Kidney (tissue), 13 donors: ENCODE measurements at regions not wholly inside any gene's neighbourhood (a gene's known extent, or its start where the extent isn't known, plus 50 kb on each side); places are given as distances from the start of the nearest gene placed in this dataset.

Source experiments
- DNase-seq, 5 donors: peaks; one replicate each; pipeline ENCODE4 v3.0.0-alpha.2; 2013 to 2020
- FAIRE-seq: peaks from 2 replicates; lab custom pipeline; 2012; peaks lifted over from hg19 to GRCh38; lab: Jason Lieb, UNC
- H3K27ac ChIP-seq, 2 donors: one replicate each; pipeline ENCODE4 v1.7.0; 2013; ENCODE audit warnings: low read depth in 2 of 2, low read length in 2 of 2, inconsistent platforms in 1 of 2
- H3K27me3 ChIP-seq: one replicate; pipeline ENCODE4 v1.7.1; 2013; ENCODE audit warnings: low read length, inconsistent platforms; ENCODE audit not compliant: control insufficient read depth, insufficient read depth
- H3K36me3 ChIP-seq, 3 donors: one replicate each; pipeline versions ENCODE4 v1.7.0 to v1.7.1; 2013; ENCODE audit warnings: low read length in 3 of 3, control low read depth in 1 of 3, inconsistent platforms in 1 of 3; ENCODE audit not compliant: insufficient read depth in 3 of 3, control insufficient read depth in 2 of 3
- H3K4me1 ChIP-seq, 3 donors: one replicate each; pipeline versions ENCODE4 v1.7.0 to v1.7.1; 2013; ENCODE audit warnings: low read length in 3 of 3, inconsistent platforms in 1 of 3, low read depth in 1 of 3; ENCODE audit not compliant: control insufficient read depth in 2 of 3, insufficient read depth in 2 of 3
- H3K4me3 ChIP-seq, 3 donors: one replicate each; pipeline versions ENCODE4 v1.7.0 to v1.8.1; 2013; ENCODE audit warnings: low read length in 3 of 3, control low read depth in 1 of 3, inconsistent platforms in 1 of 3
- H3K9ac ChIP-seq, 3 donors: one replicate each; pipeline versions ENCODE4 v1.7.0 to v1.7.1; 2013; ENCODE audit warnings: low read length in 3 of 3, control low read depth in 1 of 3, inconsistent platforms in 1 of 3
- H3K9me3 ChIP-seq, 3 donors: one replicate each; pipeline versions ENCODE4 v1.7.0 to v1.7.1; 2013; ENCODE audit warnings: low read length in 3 of 3, control low read depth in 1 of 3, inconsistent platforms in 1 of 3; ENCODE audit not compliant: control insufficient read depth in 2 of 3, insufficient read depth in 1 of 3
- intact Hi-C: fragments of 100-400 bp; cut with DNase I; formaldehyde crosslinking; loops from one replicate; pipeline ENCODE4 v1.11.1; 2022
- TF ChIP-seq, protein P1 (sequence below): IDR thresholded peaks from 3 replicates; pipeline ENCODE4 v1.5.1; 2012; ENCODE audit warnings: mild to moderate bottlenecking, moderate library complexity, borderline replicate concordance; ENCODE audit not compliant: insufficient read depth; ENCODE audit errors: extremely low read depth
- donor health status: control.
- donor health status: control.
- donor health status: control.
- donor health status: control.
- donor health status: control.
- donor health status: DM: yes; HTN: yes; CAD: no.
- donor health status: Normal renal cell carcinoma (clear cell type).

DNA sequence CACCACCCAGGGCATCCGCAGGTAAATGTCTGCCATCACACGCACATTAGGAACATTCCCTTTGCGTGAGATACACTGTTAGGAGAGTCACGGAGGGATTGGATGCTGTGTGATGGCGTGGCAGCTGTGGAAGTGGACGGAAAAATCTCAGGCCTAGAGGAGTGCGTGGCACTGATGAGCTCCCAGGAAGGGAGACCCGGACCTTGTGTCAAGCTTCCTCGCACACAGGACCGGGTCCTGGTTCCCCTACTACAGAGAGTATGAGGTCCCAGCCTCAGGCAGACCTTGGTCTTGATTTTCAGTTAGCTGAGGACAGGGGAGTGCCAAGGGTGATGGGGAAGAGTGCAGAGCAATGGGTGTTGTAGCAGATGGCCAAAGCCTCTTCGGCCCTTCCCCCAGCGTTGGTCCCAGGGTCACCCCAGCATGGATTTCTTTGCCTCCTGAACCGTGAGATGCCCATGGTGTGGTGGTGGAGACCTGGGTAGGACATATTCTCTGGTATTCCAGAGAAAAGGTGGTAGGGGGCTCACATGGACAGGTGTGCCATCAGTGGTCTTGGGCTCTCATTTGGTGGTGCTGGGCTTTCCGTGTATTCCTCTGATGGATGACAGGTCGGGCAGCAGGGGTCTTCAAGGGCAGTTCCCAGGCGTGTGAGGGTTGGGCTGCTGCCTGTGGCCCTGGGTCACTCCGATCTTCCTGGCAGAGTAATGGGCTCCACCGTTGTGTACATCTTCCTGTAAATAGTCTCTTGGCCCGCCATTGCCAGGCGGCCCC, 105.1 kb downstream of the SNRPN start:
- DNase-seq (peak in 3 of 5 donors; percentile 4 to 25 (median 13)), FAIRE-seq (no peak)
- Histone ChIP-seq H3K4me3 (no peak overlapping the region), H3K4me1 (no peaks in the 10 kb centered on the region), H3K27me3 (no peaks in the 10 kb centered on the region), H3K27ac (no peak overlapping the region), H3K36me3 (peaks cover 41 to 100% (median 87%) of the 10 kb centered on the region in 3 donors), H3K9ac (no peak overlapping the region), H3K9me3 (peaks cover 34 to 100% (median 90%) of the 10 kb centered on the region in 3 donors)
- intact Hi-C loops, result no loop called here
- TF ChIP-seq, protein P1, sequence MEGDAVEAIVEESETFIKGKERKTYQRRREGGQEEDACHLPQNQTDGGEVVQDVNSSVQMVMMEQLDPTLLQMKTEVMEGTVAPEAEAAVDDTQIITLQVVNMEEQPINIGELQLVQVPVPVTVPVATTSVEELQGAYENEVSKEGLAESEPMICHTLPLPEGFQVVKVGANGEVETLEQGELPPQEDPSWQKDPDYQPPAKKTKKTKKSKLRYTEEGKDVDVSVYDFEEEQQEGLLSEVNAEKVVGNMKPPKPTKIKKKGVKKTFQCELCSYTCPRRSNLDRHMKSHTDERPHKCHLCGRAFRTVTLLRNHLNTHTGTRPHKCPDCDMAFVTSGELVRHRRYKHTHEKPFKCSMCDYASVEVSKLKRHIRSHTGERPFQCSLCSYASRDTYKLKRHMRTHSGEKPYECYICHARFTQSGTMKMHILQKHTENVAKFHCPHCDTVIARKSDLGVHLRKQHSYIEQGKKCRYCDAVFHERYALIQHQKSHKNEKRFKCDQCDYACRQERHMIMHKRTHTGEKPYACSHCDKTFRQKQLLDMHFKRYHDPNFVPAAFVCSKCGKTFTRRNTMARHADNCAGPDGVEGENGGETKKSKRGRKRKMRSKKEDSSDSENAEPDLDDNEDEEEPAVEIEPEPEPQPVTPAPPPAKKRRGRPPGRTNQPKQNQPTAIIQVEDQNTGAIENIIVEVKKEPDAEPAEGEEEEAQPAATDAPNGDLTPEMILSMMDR, result no peak

DNA sequence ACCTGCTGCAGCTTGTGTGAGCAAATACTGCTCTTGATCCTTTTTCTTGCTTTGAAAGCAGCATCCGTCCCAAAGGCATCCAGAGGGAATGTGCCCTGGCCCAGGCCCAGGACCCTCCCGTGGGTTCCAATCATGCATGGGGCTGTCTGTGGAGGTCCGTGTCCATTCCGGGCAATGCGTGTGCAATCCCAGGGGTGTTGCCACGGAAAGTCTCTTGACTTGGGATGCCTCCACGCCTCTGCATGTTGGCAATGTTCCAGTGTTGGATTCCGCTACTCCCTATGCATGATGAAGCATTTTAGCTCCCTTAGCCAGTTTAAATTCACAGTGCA, 105.7 kb downstream of the SNRPN start:
- H3K9me3 ChIP-seq, result peaks cover 35 to 100% (median 89%) of the 10 kb centered on the region in 3 donors
- FAIRE-seq, result no peak
- H3K4me3 ChIP-seq, result peak overlapping the region in 1 of 3 donors; percentile 16
- H3K9ac ChIP-seq, result no peak overlapping the region
- TF ChIP-seq, protein P1, result no peak
- H3K27ac ChIP-seq, result no peak overlapping the region
- H3K4me1 ChIP-seq, result no peaks in the 10 kb centered on the region
- H3K36me3 ChIP-seq, result peaks cover 38 to 100% (median 88%) of the 10 kb centered on the region in 3 donors
- no peak for DNase-seq
- intact Hi-C loops, result no loop called here
- H3K27me3 ChIP-seq, result no peaks in the 10 kb centered on the region

DNA sequence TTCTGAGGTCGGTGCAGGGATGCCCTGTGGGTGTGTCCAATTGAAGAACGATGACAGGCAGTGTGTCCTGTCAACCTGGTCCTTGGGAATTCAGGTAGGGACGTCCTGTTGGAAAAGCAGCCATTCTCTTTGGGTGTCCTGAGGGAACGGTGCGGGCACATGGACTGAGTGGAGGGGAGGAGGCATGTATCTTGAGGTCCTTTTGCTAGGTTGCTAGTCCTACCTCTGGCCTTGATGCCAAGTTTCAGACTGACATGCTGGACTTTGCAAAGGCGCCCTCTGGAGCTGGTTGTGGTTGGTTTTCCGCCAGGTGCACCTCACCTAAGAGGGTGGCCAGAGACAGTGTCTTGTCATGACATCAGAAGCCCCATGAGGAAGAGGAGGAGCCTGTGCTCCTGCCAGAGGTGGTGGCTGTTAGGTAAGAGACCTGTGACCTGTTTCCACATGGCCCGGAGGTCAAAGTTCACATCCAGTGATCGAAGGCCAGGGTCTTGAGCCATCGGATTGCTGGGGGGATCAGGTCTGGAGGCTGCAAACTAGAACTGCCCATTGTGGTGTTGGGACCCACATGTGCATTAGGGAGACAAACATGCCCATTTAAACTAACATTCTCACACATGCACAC, 106.3 kb downstream of the SNRPN start:
- H3K27ac ChIP-seq, result no peak overlapping the region
- H3K9ac ChIP-seq, result no peak overlapping the region
- no peak overlapping the region for H3K4me3 ChIP-seq
- H3K27me3 ChIP-seq, result no peaks in the 10 kb centered on the region
- FAIRE-seq, result no peak
- TF ChIP-seq, protein P1, result no peak
- H3K36me3 ChIP-seq, result peaks cover 33 to 100% (median 85%) of the 10 kb centered on the region in 3 donors
- peaks cover 30 to 100% (median 87%) of the 10 kb centered on the region in 3 donors for H3K9me3 ChIP-seq
- no peaks in the 10 kb centered on the region for H3K4me1 ChIP-seq
- DNase-seq, result peak in 2 of 5 donors; percentile 28 to 29
- intact Hi-C loops, result no loop called here
